DND-41 (cell line): ENCODE measurements at regions not wholly inside any gene's neighbourhood (a gene's known extent, or its start where the extent isn't known, plus 50 kb on each side); places are given as distances from the start of the nearest gene placed in this dataset.

Experiments used
- ATAC-seq: fragments of 200-7000 bp; cut with Tn5 transposase; 3 replicates; pipeline ENCODE4 v1.9.1; 2021; ENCODE audit warnings: low read depth; ENCODE audit not compliant: insufficient read depth
- DNase-seq: peaks from one replicate; pipeline ENCODE4 v3.0.0-alpha.2; 2020
- H2AFZ ChIP-seq: 2 replicates; pipeline ENCODE4 v1.6.0; 2012; ENCODE audit warnings: low read depth, low read length
- H3K27ac ChIP-seq: 2 replicates; pipeline ENCODE4 v1.5.1; 2012; ENCODE audit warnings: low read length, inconsistent platforms
- H3K27me3 ChIP-seq: fragments of 200-600 bp; sonication (generic); 2 replicates; pipeline ENCODE4 v1.6.0; 2012; ENCODE audit warnings: low read length, mild to moderate bottlenecking, inconsistent platforms; ENCODE audit not compliant: insufficient read depth, poor library complexity
- H3K36me3 ChIP-seq: 2 replicates; pipeline ENCODE4 v1.5.1; 2012; ENCODE audit warnings: low read length, inconsistent platforms; ENCODE audit not compliant: insufficient read depth
- H3K4me1 ChIP-seq: 2 replicates; pipeline ENCODE4 v1.5.1; 2012; ENCODE audit warnings: mild to moderate bottlenecking, low read length; ENCODE audit not compliant: insufficient read depth
- H3K4me2 ChIP-seq: 2 replicates; pipeline ENCODE4 v1.6.0; 2012; ENCODE audit warnings: mild to moderate bottlenecking, moderate library complexity, low read length, inconsistent platforms; ENCODE audit not compliant: insufficient read depth
- H3K4me3 ChIP-seq, 2 experiments: fragments of 200-600 bp in 1 of 2; shearing (Covaris generic) in 1 of 2; 2 replicates each; pipeline ENCODE4 v1.5.1; 2012 to 2016; ENCODE audit warnings: inconsistent platforms in 2 of 2, low read length in 2 of 2, mild to moderate bottlenecking in 2 of 2, low read depth in 1 of 2, moderate library complexity in 1 of 2
- H3K79me2 ChIP-seq: 2 replicates; pipeline ENCODE4 v1.6.0; 2012; ENCODE audit warnings: low read length, inconsistent platforms; ENCODE audit not compliant: insufficient read depth
- H3K9ac ChIP-seq: 2 replicates; pipeline ENCODE4 v1.6.0; 2012; ENCODE audit warnings: low read depth, mild to moderate bottlenecking, inconsistent platforms, low read length, moderate library complexity
- H3K9me3 ChIP-seq: 2 replicates; pipeline ENCODE4 v1.5.1; 2012; ENCODE audit warnings: low read length, moderate library complexity, mild to moderate bottlenecking, inconsistent platforms; ENCODE audit not compliant: insufficient read depth, severe bottlenecking
- H4K20me1 ChIP-seq: 2 replicates; pipeline ENCODE4 v1.6.0; 2012; ENCODE audit warnings: low read length; ENCODE audit not compliant: insufficient read depth
- EZH2 ChIP-seq: IDR thresholded peaks from 3 replicates; pipeline ENCODE4 v1.6.1; 2012; ENCODE audit warnings: borderline replicate concordance, low read depth, mild to moderate bottlenecking, moderate library complexity, low read length, inconsistent platforms; ENCODE audit not compliant: severe bottlenecking
- TF ChIP-seq, protein P1 (sequence below): IDR thresholded peaks from 2 replicates; pipeline ENCODE4 v1.5.1; 2012; ENCODE audit warnings: borderline replicate concordance, low read length, moderate library complexity, mild to moderate bottlenecking; ENCODE audit not compliant: poor library complexity, severe bottlenecking; ENCODE audit errors: extremely low read depth

GRCh38 chr20:55583036-55583435, 422.3 kb downstream of the CBLN4 start:
- no peak overlapping the region for H3K9ac ChIP-seq
- H2AFZ ChIP-seq: no peak overlapping the region
- H3K27me3 ChIP-seq: peaks cover 3% of the 10 kb centered on the region
- H3K27ac ChIP-seq: no peak overlapping the region
- H3K4me2 ChIP-seq: no peak overlapping the region
- H3K9me3 ChIP-seq: no peaks in the 10 kb centered on the region
- no peak for DNase-seq
- H3K79me2 ChIP-seq: no peaks in the 10 kb centered on the region
- no peaks in the 10 kb centered on the region for H3K4me1 ChIP-seq
- H4K20me1 ChIP-seq: no peaks in the 10 kb centered on the region
- TF ChIP-seq, protein P1, sequence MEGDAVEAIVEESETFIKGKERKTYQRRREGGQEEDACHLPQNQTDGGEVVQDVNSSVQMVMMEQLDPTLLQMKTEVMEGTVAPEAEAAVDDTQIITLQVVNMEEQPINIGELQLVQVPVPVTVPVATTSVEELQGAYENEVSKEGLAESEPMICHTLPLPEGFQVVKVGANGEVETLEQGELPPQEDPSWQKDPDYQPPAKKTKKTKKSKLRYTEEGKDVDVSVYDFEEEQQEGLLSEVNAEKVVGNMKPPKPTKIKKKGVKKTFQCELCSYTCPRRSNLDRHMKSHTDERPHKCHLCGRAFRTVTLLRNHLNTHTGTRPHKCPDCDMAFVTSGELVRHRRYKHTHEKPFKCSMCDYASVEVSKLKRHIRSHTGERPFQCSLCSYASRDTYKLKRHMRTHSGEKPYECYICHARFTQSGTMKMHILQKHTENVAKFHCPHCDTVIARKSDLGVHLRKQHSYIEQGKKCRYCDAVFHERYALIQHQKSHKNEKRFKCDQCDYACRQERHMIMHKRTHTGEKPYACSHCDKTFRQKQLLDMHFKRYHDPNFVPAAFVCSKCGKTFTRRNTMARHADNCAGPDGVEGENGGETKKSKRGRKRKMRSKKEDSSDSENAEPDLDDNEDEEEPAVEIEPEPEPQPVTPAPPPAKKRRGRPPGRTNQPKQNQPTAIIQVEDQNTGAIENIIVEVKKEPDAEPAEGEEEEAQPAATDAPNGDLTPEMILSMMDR: no peak
- TF ChIP-seq EZH2: no peak
- H3K36me3 ChIP-seq: no peaks in the 10 kb centered on the region
- ATAC-seq: no peak
- H3K4me3 ChIP-seq: no peak overlapping the region

GRCh38 chr20:55582498-55582897, 422.8 kb downstream of the CBLN4 start:
- H3K27ac ChIP-seq: no peak overlapping the region
- no peak overlapping the region for H3K9ac ChIP-seq
- no peaks in the 10 kb centered on the region for H3K9me3 ChIP-seq
- no peak for DNase-seq
- no peaks in the 10 kb centered on the region for H3K79me2 ChIP-seq
- no peak for ATAC-seq
- H3K4me1 ChIP-seq: no peaks in the 10 kb centered on the region
- H3K36me3 ChIP-seq: no peaks in the 10 kb centered on the region
- H3K4me3 ChIP-seq: no peak overlapping the region
- no peak overlapping the region for H3K4me2 ChIP-seq
- no peaks in the 10 kb centered on the region for H4K20me1 ChIP-seq
- TF ChIP-seq, protein P1: no peak
- TF ChIP-seq EZH2: no peak
- no peak overlapping the region for H2AFZ ChIP-seq
- H3K27me3 ChIP-seq: peaks cover 3% of the 10 kb centered on the region

DNA sequence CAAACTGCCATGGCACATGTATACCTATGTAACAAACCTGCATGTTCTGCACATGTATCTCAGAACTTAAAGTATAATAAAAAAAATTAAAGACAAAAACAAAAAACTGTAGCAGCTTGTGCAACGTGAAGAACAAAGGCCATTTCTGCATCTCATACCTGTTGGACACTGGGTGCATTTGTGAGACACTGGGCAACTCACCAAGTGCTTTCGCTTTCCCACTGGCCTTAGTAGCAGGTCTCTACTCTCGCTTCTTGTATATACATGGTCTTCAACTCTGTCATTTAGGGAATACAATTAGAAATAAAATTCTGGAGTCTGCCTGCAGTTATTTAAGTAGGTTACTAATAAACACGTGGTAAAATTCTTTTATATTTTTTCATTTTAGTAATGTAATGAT, 423.8 kb downstream of the CBLN4 start:
- peaks cover 3% of the 10 kb centered on the region for H3K27me3 ChIP-seq
- no peaks in the 10 kb centered on the region for H3K36me3 ChIP-seq
- no peaks in the 10 kb centered on the region for H3K9me3 ChIP-seq
- no peaks in the 10 kb centered on the region for H3K4me1 ChIP-seq
- no peak for DNase-seq
- no peaks in the 10 kb centered on the region for H3K79me2 ChIP-seq
- TF ChIP-seq, protein P1: no peak
- TF ChIP-seq EZH2: no peak
- H3K4me3 ChIP-seq: no peak overlapping the region
- H3K9ac ChIP-seq: no peak overlapping the region
- no peak overlapping the region for H2AFZ ChIP-seq
- ATAC-seq: no peak
- no peak overlapping the region for H3K4me2 ChIP-seq
- H3K27ac ChIP-seq: no peak overlapping the region
- H4K20me1 ChIP-seq: no peaks in the 10 kb centered on the region

GRCh38 chr20:55580475-55580874, 424.8 kb downstream of the CBLN4 start:
- Histone ChIP-seq H3K79me2 (no peaks in the 10 kb centered on the region), H3K27ac (no peak overlapping the region), H3K4me1 (no peaks in the 10 kb centered on the region), H3K4me3 (no peak overlapping the region), H2AFZ (no peak overlapping the region), H3K9me3 (no peaks in the 10 kb centered on the region), H4K20me1 (no peaks in the 10 kb centered on the region), H3K4me2 (no peak overlapping the region), H3K9ac (no peak overlapping the region), H3K27me3 (peaks cover 3% of the 10 kb centered on the region), H3K36me3 (no peaks in the 10 kb centered on the region)
- TF ChIP-seq, protein P1: no peak
- TF ChIP-seq EZH2: no peak
- DNase-seq: no peak
- no peak for ATAC-seq
